Left lung (tissue), 4 donors: ENCODE measurements at regions not wholly inside any gene's neighbourhood (a gene's known extent, or its start where the extent isn't known, plus 50 kb on each side); places are given as distances from the start of the nearest gene placed in this dataset.
A peak's percentile ranks its signal among the peaks of the same experiment; 100 is the strongest.

Experiments
- ATAC-seq: fragments of 200-7000 bp; cut with Tn5 transposase; one replicate; pipeline ENCODE4 v1.9.1; 2020; ENCODE audit warnings: moderate library complexity
- DNase-seq, 4 donors: peaks; one replicate each; pipeline ENCODE4 v3.0.0-alpha.2; 2013 to 2020
- H3K27ac ChIP-seq, 2 donors: fragments of 200-600 bp; sonication (generic) in 1 of 2; one replicate each; pipeline versions ENCODE4 v1.5.0 to v1.8.0; 2020 to 2021
- H3K27me3 ChIP-seq, 2 donors: fragments of 200-600 bp; sonication (generic) in 1 of 2; one replicate each; pipeline versions ENCODE4 v1.5.0 to v1.8.0; 2020 to 2021
- H3K36me3 ChIP-seq, 2 donors: fragments of 200-600 bp; sonication (generic) in 1 of 2; one replicate each; pipeline versions ENCODE4 v1.5.0 to v1.8.0; 2020 to 2021
- H3K4me1 ChIP-seq, 2 donors: fragments of 200-600 bp; one replicate each; pipeline ENCODE4 v1.8.0; 2021
- H3K4me3 ChIP-seq, 2 donors: fragments of 200-600 bp; sonication (generic) in 1 of 2; one replicate each; pipeline versions ENCODE4 v1.5.0 to v1.8.0; 2020 to 2021; ENCODE audit warnings: mild to moderate bottlenecking in 1 of 2
- H3K9me3 ChIP-seq, 2 donors: fragments of 200-600 bp; sonication (generic) in 1 of 2; one replicate each; pipeline versions ENCODE4 v1.5.0 to v1.8.0; 2020 to 2021
- CTCF ChIP-seq, 2 donors: fragments of 200-600 bp; sonication (generic) in 1 of 2; IDR thresholded peaks; one replicate each; pipeline versions ENCODE4 v1.5.0 to v1.8.0; 2021; ENCODE audit warnings: antibody characterized with exemption in 2 of 2
- intact Hi-C, 2 donors: fragments of 100-400 bp; cut with DNase I; formaldehyde crosslinking; loops; one replicate each; pipeline versions ENCODE4 v1.11.2 to v1.14.2; 2022
- donor health status: DM: no; HTN: yes; CAD: no.
- donor health status: DM: no; HTN: no; CAD: no.

- H3K4me3 ChIP-seq = no peak overlapping the region
- peaks cover 0 to 25% of the 10 kb centered on the region in 2 donors for H3K9me3 ChIP-seq
- H3K27me3 ChIP-seq = no peaks in the 10 kb centered on the region
- no peak overlapping the region for H3K27ac ChIP-seq
- H3K36me3 ChIP-seq = no peaks in the 10 kb centered on the region
- DNase-seq = no peak
- no peaks in the 10 kb centered on the region for H3K4me1 ChIP-seq
- intact Hi-C loops = no loop called here
- TF ChIP-seq CTCF (IDR thresholded peaks at IDR 0.05) = no peak
- no peak for ATAC-seq
Measured at GRCh38 chr5:107169867-107170266, 500.9 kb downstream of the EFNA5 start.

GRCh38 chr5:107168848-107169752 is 501.6 kb downstream of the EFNA5 start:
- no peak for ATAC-seq
- Histone ChIP-seq H3K4me1 (no peaks in the 10 kb centered on the region), H3K4me3 (no peak overlapping the region), H3K27ac (no peak overlapping the region), H3K27me3 (no peaks in the 10 kb centered on the region), H3K9me3 (peaks cover 0 to 25% of the 10 kb centered on the region in 2 donors), H3K36me3 (no peaks in the 10 kb centered on the region)
- intact Hi-C loops = no loop called here
- TF ChIP-seq CTCF (IDR thresholded peaks at IDR 0.05) = no peak
- no peak for DNase-seq

DNA sequence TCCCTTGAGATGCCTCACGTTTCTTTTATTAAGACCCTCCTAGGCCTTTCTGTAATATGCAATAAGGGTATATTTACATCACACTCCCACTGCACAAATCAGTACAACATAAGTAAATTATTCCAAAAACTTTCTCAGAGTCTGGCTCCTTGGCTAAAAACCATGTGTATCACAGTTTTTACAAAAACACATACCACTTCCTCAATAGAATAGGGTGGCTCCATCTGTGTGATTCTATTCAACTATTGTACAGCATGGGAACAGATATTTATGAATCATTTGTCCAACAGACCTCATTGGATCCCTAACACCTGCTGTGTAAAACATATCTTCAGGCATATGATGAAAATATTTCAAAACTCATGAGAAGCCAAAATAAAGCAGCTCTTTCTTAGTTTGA is 502.7 kb downstream of the EFNA5 start:
- ATAC-seq (no peak), DNase-seq (no peak)
- H3K4me1 ChIP-seq = no peaks in the 10 kb centered on the region
- H3K27ac ChIP-seq = no peak overlapping the region
- intact Hi-C loops = no loop called here
- TF ChIP-seq CTCF (IDR thresholded peaks at IDR 0.05) = no peak
- no peak overlapping the region for H3K4me3 ChIP-seq
- peaks cover 0 to 25% of the 10 kb centered on the region in 2 donors for H3K9me3 ChIP-seq
- no peaks in the 10 kb centered on the region for H3K36me3 ChIP-seq
- no peaks in the 10 kb centered on the region for H3K27me3 ChIP-seq

DNA sequence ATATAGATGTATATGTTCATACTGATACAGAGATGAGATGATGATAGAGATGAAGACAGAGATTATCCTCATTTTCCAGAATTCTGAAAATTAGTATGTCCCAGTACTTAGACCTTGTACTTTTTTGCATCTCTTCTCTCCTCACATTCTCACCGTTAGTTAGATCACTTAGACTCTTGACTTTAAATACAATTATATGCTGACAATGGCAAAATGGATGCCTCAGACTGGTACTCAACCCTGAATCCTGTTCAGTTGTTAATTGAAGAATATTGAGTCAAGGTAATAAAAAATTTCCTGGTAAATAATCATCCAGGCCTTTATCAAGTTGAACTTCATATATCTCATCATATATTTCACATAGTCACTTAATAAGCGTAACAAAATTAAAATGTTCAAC is 505.4 kb downstream of the EFNA5 start:
- intact Hi-C loops = no loop called here
- Histone ChIP-seq H3K4me3 (no peak overlapping the region), H3K27ac (no peak overlapping the region), H3K36me3 (no peaks in the 10 kb centered on the region), H3K9me3 (peaks cover 0 to 12% of the 10 kb centered on the region in 2 donors), H3K27me3 (no peaks in the 10 kb centered on the region), H3K4me1 (no peaks in the 10 kb centered on the region)
- no peak for TF ChIP-seq CTCF (IDR thresholded peaks at IDR 0.05)
- ATAC-seq = no peak
- DNase-seq = no peak

- peak in 1 of 4 donors; percentile 33 for DNase-seq
- TF ChIP-seq CTCF (IDR thresholded peaks at IDR 0.05) = no peak
- H3K27me3 ChIP-seq = no peaks in the 10 kb centered on the region
- no peak overlapping the region for H3K4me3 ChIP-seq
- no peak overlapping the region for H3K27ac ChIP-seq
- H3K4me1 ChIP-seq = no peaks in the 10 kb centered on the region
- H3K9me3 ChIP-seq = peaks cover 0 to 6% of the 10 kb centered on the region in 2 donors
- no peaks in the 10 kb centered on the region for H3K36me3 ChIP-seq
- no peak for ATAC-seq
- intact Hi-C loops = no loop called here
Measured at GRCh38 chr5:107157809-107158208, 512.9 kb downstream of the EFNA5 start.
